Activated CD4-positive, alpha-beta T cell treated with anti-CD3 and anti-CD28 coated beads, Interleukin-2, amount 50 U/mL, for 24 hours (primary cell): ENCODE measurements at regions not wholly inside any gene's neighbourhood (a gene's known extent, or its start where the extent isn't known, plus 50 kb on each side); places are given as distances from the start of the nearest gene placed in this dataset.

Experiments
- DNase-seq, 2 donors: peaks; one replicate each; pipeline ENCODE4 v3.0.0-alpha.2; 2020; ENCODE audit warnings: low read depth in 1 of 2, low spot score in 1 of 2

GRCh38 chr22:48867891-48868290 lies 959.8 kb downstream of the BRD1 start:
- no peak for DNase-seq

GRCh38 chr22:48866906-48867681 lies 960.6 kb downstream of the BRD1 start:
- no peak for DNase-seq

GRCh38 chr22:48864748-48865147 lies 962.9 kb downstream of the BRD1 start:
- no peak for DNase-seq

GRCh38 chr22:48863965-48864528 lies 963.6 kb downstream of the BRD1 start:
- DNase-seq, result no peak

- no peak for DNase-seq
Observed at GRCh38 chr22:48860557-48860956, 967.1 kb downstream of the BRD1 start.

- DNase-seq, result no peak
Observed at GRCh38 chr22:48858856-48859255, 968.8 kb downstream of the BRD1 start.

GRCh38 chr22:48858121-48858520 lies 969.6 kb downstream of the BRD1 start:
- DNase-seq, result no peak

GRCh38 chr22:48857202-48857805 lies 970.4 kb downstream of the BRD1 start:
- no peak for DNase-seq

GRCh38 chr22:48856308-48856615 lies 971.4 kb downstream of the BRD1 start:
- DNase-seq, result no peak

GRCh38 chr22:48855593-48856307 lies 971.9 kb downstream of the BRD1 start:
- DNase-seq, result no peak

GRCh38 chr22:48855013-48855412 lies 972.7 kb downstream of the BRD1 start:
- DNase-seq, result no peak

- no peak for DNase-seq
Observed at GRCh38 chr22:48853627-48854240, 973.9 kb downstream of the BRD1 start.

GRCh38 chr22:48851933-48852549 lies 975.6 kb downstream of the BRD1 start:
- DNase-seq, result no peak

GRCh38 chr22:48850658-48851287 lies 976.9 kb downstream of the BRD1 start:
- no peak for DNase-seq

- DNase-seq, result no peak
Observed at GRCh38 chr22:48849963-48850657, 977.6 kb downstream of the BRD1 start.

- no peak for DNase-seq
Observed at GRCh38 chr22:48849219-48849912, 978.3 kb downstream of the BRD1 start.

GRCh38 chr22:48846200-48846599 lies 981.5 kb downstream of the BRD1 start:
- DNase-seq, result no peak

- DNase-seq, result no peak
Observed at GRCh38 chr22:48845356-48845936, 982.2 kb downstream of the BRD1 start.

GRCh38 chr22:48844056-48844675 lies 983.5 kb downstream of the BRD1 start:
- no peak for DNase-seq
